Esophagus squamous epithelium (tissue), 5 donors: ENCODE measurements at regions not wholly inside any gene's neighbourhood (a gene's known extent, or its start where the extent isn't known, plus 50 kb on each side); places are given as distances from the start of the nearest gene placed in this dataset.
A peak's percentile ranks its signal among the peaks of the same experiment; 100 is the strongest.
"Not testable (repeated sequence)": the region's sequence is repeated elsewhere in the genome, so short reads cannot be mapped to it uniquely, and the experiment has no call there.

ENCODE experiments used
- DNase-seq: peaks from one replicate; lab custom pipeline; 2025; lab: John Stamatoyannopoulos, UW
- H3K27ac ChIP-seq, 4 donors: fragments of 200-600 bp; sonication (generic); one replicate each; pipeline ENCODE4 v1.5.1; 2016 to 2019; ENCODE audit warnings: mild to moderate bottlenecking in 1 of 4
- H3K27me3 ChIP-seq, 4 donors: fragments of 200-600 bp; sonication (generic); 1 replicate in 3 of 4; 2 replicates in 1 of 4; pipeline versions ENCODE4 v1.5.1 to v1.6.0; 2017 to 2021; ENCODE audit warnings: antibody characterized with exemption in 1 of 4
- H3K36me3 ChIP-seq, 3 donors: fragments of 200-600 bp; sonication (generic); one replicate each; pipeline ENCODE4 v1.5.1; 2016 to 2019
- H3K4me1 ChIP-seq, 3 donors: fragments of 200-600 bp; sonication (generic); one replicate each; pipeline ENCODE4 v1.5.1; 2017 to 2019
- H3K4me3 ChIP-seq, 4 donors: fragments of 200-600 bp; sonication (generic); 1 replicate in 3 of 4; 2 replicates in 1 of 4; pipeline ENCODE4 v1.5.1; 2016 to 2019; ENCODE audit warnings: mild to moderate bottlenecking in 2 of 4, moderate library complexity in 1 of 4
- H3K9me3 ChIP-seq, 3 donors: fragments of 200-600 bp; sonication (generic); one replicate each; pipeline ENCODE4 v1.5.1; 2016 to 2019
- POLR2A ChIP-seq, 4 donors: fragments of 450-650 bp; IDR thresholded peaks; one replicate each; pipeline ENCODE4 v1.6.1; 2017; ENCODE audit warnings: antibody characterized with exemption in 4 of 4, mild to moderate bottlenecking in 4 of 4, moderate library complexity in 3 of 4
- WGBS, 2 donors: methylation state at CpG; one replicate each; pipeline ENCODE4 v1.1.5; 2018; 5-methylcytosine and 5-hydroxymethylcytosine counted together
- intact Hi-C: fragments of 100-400 bp; cut with DNase I; formaldehyde crosslinking; loops from one replicate; pipeline ENCODE4 v1.15.0; 2022
- TF ChIP-seq, protein P1 (sequence below), 6 experiments: fragments of 450-650 bp in 4 of 6; fragments of 200-600 bp in 2 of 6; sonication (generic) in 2 of 6; IDR thresholded peaks; one replicate each; pipeline ENCODE4 v1.5.1; 2016 to 2019; ENCODE audit warnings: antibody characterized with exemption in 6 of 6, mild to moderate bottlenecking in 4 of 6, moderate library complexity in 4 of 6
- donor health status: DM: yes; HTN: yes; CAD: no.

DNA sequence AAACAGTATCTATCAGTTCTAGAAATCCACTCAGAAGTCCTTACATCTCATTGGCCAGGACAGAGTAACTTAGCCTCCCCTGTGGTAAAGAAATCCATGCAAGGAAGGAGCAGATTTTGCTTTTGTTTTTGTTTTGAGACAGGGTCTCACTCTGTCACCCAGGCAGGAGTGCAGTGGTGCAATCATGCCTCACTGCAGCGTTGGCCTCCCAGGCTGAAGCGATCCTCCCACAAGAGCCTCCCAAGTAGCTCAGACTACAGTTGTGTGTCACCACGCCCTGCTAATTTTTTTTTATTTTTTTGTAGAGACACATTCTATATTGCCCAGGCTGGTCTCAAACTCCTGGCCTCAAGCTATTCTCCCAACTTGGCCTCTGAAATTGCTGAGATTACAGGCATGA lies 185.1 kb downstream of the NRP2 start:
- H3K9me3 ChIP-seq = no peaks in the 10 kb centered on the region
- H3K36me3 ChIP-seq = no peaks in the 10 kb centered on the region
- H3K4me3 ChIP-seq = no peak overlapping the region
- 75 to 93% methylated on average over 3 of the region's 3 CpGs for WGBS, 2 donors
- H3K27me3 ChIP-seq = no peaks in the 10 kb centered on the region
- H3K4me1 ChIP-seq = peaks cover 0 to 14% (median 0%) of the 10 kb centered on the region in 3 donors
- intact Hi-C loops = no loop called here
- no peak overlapping the region for H3K27ac ChIP-seq
- TF ChIP-seq, protein P1, sequence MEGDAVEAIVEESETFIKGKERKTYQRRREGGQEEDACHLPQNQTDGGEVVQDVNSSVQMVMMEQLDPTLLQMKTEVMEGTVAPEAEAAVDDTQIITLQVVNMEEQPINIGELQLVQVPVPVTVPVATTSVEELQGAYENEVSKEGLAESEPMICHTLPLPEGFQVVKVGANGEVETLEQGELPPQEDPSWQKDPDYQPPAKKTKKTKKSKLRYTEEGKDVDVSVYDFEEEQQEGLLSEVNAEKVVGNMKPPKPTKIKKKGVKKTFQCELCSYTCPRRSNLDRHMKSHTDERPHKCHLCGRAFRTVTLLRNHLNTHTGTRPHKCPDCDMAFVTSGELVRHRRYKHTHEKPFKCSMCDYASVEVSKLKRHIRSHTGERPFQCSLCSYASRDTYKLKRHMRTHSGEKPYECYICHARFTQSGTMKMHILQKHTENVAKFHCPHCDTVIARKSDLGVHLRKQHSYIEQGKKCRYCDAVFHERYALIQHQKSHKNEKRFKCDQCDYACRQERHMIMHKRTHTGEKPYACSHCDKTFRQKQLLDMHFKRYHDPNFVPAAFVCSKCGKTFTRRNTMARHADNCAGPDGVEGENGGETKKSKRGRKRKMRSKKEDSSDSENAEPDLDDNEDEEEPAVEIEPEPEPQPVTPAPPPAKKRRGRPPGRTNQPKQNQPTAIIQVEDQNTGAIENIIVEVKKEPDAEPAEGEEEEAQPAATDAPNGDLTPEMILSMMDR (IDR thresholded peaks at IDR 0.05) = no peak
- no peak for TF ChIP-seq POLR2A (IDR thresholded peaks at IDR 0.05)
- DNase-seq = no peak

DNA sequence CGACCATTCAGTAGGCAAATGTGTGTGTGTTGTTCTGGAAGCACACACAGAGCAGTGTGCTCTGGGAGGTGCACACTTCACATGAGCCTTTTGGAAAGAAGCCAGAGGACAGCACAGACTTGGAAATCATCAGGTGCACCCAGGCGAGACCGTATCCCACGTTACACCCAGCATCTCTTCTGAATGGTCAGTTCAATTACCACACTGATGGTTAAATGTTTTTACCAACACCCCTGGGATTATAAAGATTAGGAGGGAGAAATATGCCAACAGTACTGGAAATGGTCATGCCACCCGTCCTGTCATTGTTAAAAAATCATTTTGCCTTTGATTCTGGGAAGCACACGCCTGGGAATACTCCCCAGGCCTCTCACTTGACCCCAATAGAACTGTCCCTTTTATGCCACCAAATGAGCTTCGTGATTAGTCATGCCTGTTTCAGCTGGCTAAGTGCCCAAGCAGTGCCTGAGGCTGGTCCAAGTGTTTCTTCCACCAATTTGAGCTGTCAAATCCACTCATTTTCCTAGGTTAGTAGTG lies 183.7 kb downstream of the NRP2 start:
- intact Hi-C loops = no loop called here
- peak overlapping the region in 1 of 4 donors; percentile 60 for H3K27ac ChIP-seq
- no peak overlapping the region for H3K4me3 ChIP-seq
- no peak for TF ChIP-seq POLR2A (IDR thresholded peaks at IDR 0.05)
- TF ChIP-seq, protein P1 (IDR thresholded peaks at IDR 0.05) = no peak
- H3K9me3 ChIP-seq = no peaks in the 10 kb centered on the region
- peaks cover 0 to 14% (median 0%) of the 10 kb centered on the region in 3 donors for H3K4me1 ChIP-seq
- no peaks in the 10 kb centered on the region for H3K36me3 ChIP-seq
- DNase-seq = no peak
- WGBS, 2 donors = 51 to 56% methylated on average over 6 to 7 of the region's 7 CpGs
- H3K27me3 ChIP-seq = no peaks in the 10 kb centered on the region

DNA sequence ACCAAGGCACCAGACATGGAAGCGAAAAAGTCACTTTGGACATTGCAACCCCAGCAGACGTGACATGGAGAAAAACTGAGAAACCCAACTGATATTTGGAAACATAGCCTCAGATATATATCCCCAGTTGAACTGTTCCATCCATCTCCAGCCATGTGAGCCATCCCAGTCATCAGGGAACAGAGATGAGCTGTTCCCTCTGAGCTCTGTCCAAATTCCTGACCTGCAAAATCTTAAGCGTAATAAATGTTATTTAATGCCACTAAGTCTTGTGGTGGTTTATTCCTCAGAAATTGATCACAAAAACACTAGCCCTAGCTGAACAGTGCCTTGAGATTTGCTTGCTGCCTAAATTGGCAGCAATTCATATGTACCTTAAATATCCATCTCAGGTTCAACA lies 182.8 kb downstream of the NRP2 start:
- no peaks in the 10 kb centered on the region for H3K36me3 ChIP-seq
- H3K4me3 ChIP-seq = no peak overlapping the region
- H3K9me3 ChIP-seq = no peaks in the 10 kb centered on the region
- intact Hi-C loops = no loop called here
- peaks cover 0 to 22% (median 0%) of the 10 kb centered on the region in 3 donors for H3K4me1 ChIP-seq
- no peaks in the 10 kb centered on the region for H3K27me3 ChIP-seq
- DNase-seq = no peak
- TF ChIP-seq POLR2A (IDR thresholded peaks at IDR 0.05) = no peak
- TF ChIP-seq, protein P1 (IDR thresholded peaks at IDR 0.05) = no peak
- H3K27ac ChIP-seq = no peak overlapping the region
- 88 to 89% methylated on average over 3 of the region's 3 CpGs for WGBS, 2 donors

DNA sequence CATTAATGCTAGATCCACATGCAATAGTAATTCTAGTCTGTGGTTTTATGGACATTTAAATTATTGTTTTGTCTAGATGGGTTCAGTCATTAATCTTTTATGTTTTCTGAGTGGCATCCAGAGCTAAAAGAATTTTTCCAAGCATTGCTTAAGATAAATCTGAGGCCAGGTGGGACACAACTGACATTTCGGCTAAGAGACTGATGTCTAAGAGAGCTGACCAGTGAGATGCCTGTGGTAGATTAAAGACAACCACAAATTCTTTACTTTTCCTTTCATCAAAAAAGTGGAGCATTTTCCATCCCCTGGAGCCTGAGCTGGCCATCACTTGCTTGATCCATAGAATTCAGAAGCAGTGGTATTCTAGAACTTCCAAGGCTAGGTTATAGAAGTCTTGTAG lies 182.2 kb downstream of the NRP2 start:
- Histone ChIP-seq H3K27ac (no peak overlapping the region), H3K4me1 (peaks cover 0 to 24% (median 0%) of the 10 kb centered on the region in 3 donors), H3K9me3 (no peaks in the 10 kb centered on the region), H3K4me3 (no peak overlapping the region), H3K27me3 (no peaks in the 10 kb centered on the region), H3K36me3 (no peaks in the 10 kb centered on the region)
- TF ChIP-seq, protein P1 (IDR thresholded peaks at IDR 0.05) = no peak
- no peak for TF ChIP-seq POLR2A (IDR thresholded peaks at IDR 0.05)
- 82 to 100% methylated on average over 1 of the region's 1 CpG for WGBS, 2 donors
- intact Hi-C loops = no loop called here
- no peak for DNase-seq

DNA sequence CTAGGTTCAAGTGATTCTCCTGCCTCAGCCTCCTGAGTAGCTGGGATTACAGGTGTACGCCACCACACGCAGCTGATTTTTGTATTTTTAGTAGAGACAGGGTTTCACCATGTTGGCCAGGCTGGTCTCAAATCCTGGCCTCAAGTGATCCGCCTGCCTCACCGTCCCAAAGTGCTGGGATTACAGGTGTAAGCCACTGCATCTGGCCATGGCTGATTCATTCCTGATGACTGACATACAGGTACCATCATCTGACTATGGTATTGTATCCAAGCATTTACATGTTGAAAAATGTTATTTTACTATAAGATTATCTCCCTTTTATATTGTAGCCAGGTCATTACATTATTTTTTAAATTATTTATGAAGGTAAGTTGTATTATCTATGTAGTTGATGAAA lies 180.5 kb downstream of the NRP2 start:
- not testable (repeated sequence) for DNase-seq

DNA sequence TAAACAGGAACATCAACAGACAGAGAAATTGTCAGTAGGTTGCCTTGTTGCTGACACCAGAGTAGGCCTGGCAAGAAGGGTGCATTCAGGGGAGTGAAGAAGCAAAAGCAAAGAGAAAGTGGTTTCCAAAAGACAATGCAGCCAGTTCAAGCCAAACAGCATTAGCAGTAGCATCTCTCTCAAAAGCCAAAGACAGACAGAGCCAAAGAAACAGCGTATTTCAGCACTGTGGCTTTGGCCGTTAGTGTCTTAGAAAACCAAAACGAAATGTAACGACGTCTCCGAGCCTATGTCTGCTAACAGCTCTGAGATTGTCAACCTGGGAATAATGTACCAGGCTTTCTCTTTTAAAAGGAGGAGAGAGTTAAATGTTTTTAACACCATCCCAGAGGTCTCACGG lies 178.6 kb downstream of the NRP2 start:
- no peaks in the 10 kb centered on the region for H3K36me3 ChIP-seq
- peaks cover 0 to 28% (median 8%) of the 10 kb centered on the region in 3 donors for H3K4me1 ChIP-seq
- no peak overlapping the region for H3K4me3 ChIP-seq
- 88 to 91% methylated on average over 7 of the region's 7 CpGs for WGBS, 2 donors
- no peak overlapping the region for H3K27ac ChIP-seq
- no peaks in the 10 kb centered on the region for H3K27me3 ChIP-seq
- intact Hi-C loops = no loop called here
- no peak for TF ChIP-seq POLR2A (IDR thresholded peaks at IDR 0.05)
- TF ChIP-seq, protein P1 (IDR thresholded peaks at IDR 0.05) = no peak
- DNase-seq = no peak
- no peaks in the 10 kb centered on the region for H3K9me3 ChIP-seq

More for the DNA sequence above, 180.5 kb downstream of the NRP2 start:
- H3K36me3 ChIP-seq, H3K9me3 ChIP-seq, H3K27me3 ChIP-seq, H3K4me3 ChIP-seq, intact Hi-C loops, H3K27ac ChIP-seq: not testable (repeated sequence)
- 88 to 95% methylated on average over 4 of the region's 4 CpGs for WGBS, 2 donors
- peaks cover 0 to 40% (median 8%) of the 10 kb centered on the region in 3 donors for H3K4me1 ChIP-seq
